ENCODE measurements at regions not wholly inside any gene's neighbourhood (a gene's known extent, or its start where the extent isn't known, plus 50 kb on each side); places are given as distances from the start of the nearest gene placed in this dataset.

DNA sequence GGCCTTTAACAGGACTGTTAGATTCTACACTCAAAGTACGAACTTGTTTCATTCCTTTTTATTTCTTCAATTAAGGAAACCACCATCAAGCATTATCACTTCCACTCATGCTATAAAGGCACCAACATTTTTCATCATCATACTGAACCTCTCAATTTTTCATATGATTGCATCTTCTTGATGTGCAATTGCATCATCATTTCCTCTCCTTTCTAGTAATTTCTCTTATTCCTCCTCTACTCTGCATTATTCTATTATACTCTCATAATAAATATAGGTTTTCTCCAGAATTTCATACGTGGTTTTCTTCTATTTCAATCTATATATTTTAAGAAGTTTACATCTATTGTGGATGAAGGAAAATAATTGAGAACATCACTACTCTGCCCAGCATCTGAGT lies 506.2 kb upstream of the ZNF385D start:
- Histone ChIP-seq H3T11ph (ENCODE audit: low read length) (no peak overlapping the region), H3K4ac (ENCODE audit: low read depth, low read length) (no peak overlapping the region), H2BK5ac (ENCODE audit: insufficient read length, low read length) (no peak overlapping the region), H3K23ac (ENCODE audit: insufficient read length, low read depth, low read length) (no peak overlapping the region), H3K79me2 (ENCODE audit: insufficient read depth, low read length) (no peaks in the 10 kb centered on the region), H2AK5ac (ENCODE audit: insufficient read length, low read length) (no peak overlapping the region), H4K91ac (ENCODE audit: insufficient read length, low read depth, low read length) (no peak overlapping the region), H3K56ac (ENCODE audit: insufficient read length, low read depth, low read length) (no peak overlapping the region), H3K4me2 (ENCODE audit: insufficient read depth, insufficient read length, low read length) (no peak overlapping the region), H3K18ac (ENCODE audit: insufficient read length, low read depth, low read length) (no peak overlapping the region), H3K4me1 (ENCODE audit: insufficient read depth, low read length) (no peaks in the 10 kb centered on the region), H3K27me3 (ENCODE audit: insufficient read depth, low read length) (no peaks in the 10 kb centered on the region), H2BK15ac (ENCODE audit: low read depth, low read length) (no peak overlapping the region), H3K79me1 (ENCODE audit: insufficient read depth, low read depth, low read length, poor library complexity, severe bottlenecking) (no peaks in the 10 kb centered on the region), H3K9ac (ENCODE audit: extremely low read depth, insufficient read length, low read length) (no peak overlapping the region), H4K20me1 (ENCODE audit: control insufficient read depth, insufficient read depth, insufficient read length) (no peaks in the 10 kb centered on the region), H3K23me2 (ENCODE audit: insufficient read length, low read depth, low read length, poor library complexity, severe bottlenecking) (no peaks in the 10 kb centered on the region), H3K9me3 (ENCODE audit: control insufficient read depth, low read depth, low read length) (no peaks in the 10 kb centered on the region), H3K14ac (ENCODE audit: insufficient read depth, low read length) (no peak overlapping the region), H4K8ac (replicated peaks; ENCODE audit: insufficient read length, low read depth, low read length) (no peak overlapping the region), H3K27ac (ENCODE audit: insufficient read length, low read depth, low read length) (no peak overlapping the region), H2BK20ac (ENCODE audit: low read depth, low read length, poor library complexity, severe bottlenecking) (no peak overlapping the region), H2AFZ (ENCODE audit: low read length) (no peak overlapping the region), H2BK120ac (ENCODE audit: low read depth, low read length, poor library complexity, severe bottlenecking) (no peak overlapping the region), H4K5ac (ENCODE audit: insufficient read length, low read depth, low read length) (no peak overlapping the region), H2BK12ac (ENCODE audit: insufficient read length, low read depth, low read length) (no peak overlapping the region)
- Mint-ChIP-seq H3K27ac (no peak overlapping the region), H3K4me3 (no peak overlapping the region), H3K9me3 (no peaks in the 10 kb centered on the region), H3K4me1 (peaks cover 3 to 6% of the 10 kb centered on the region in 2 experiments), H3K27me3 (ENCODE audit: low read depth) (no peaks in the 10 kb centered on the region), H3K36me3 (ENCODE audit: insufficient read depth in 1 of 3, low read depth in 3 of 3) (no peaks in the 10 kb centered on the region)
- WGBS (ENCODE audit: extremely low coverage, insufficient read length, low lambda C conversion rate) = no CpG with 5 or more reads among the region's 2 CpGs
- DNase-seq = no peak
- TF ChIP-seq, protein P1, sequence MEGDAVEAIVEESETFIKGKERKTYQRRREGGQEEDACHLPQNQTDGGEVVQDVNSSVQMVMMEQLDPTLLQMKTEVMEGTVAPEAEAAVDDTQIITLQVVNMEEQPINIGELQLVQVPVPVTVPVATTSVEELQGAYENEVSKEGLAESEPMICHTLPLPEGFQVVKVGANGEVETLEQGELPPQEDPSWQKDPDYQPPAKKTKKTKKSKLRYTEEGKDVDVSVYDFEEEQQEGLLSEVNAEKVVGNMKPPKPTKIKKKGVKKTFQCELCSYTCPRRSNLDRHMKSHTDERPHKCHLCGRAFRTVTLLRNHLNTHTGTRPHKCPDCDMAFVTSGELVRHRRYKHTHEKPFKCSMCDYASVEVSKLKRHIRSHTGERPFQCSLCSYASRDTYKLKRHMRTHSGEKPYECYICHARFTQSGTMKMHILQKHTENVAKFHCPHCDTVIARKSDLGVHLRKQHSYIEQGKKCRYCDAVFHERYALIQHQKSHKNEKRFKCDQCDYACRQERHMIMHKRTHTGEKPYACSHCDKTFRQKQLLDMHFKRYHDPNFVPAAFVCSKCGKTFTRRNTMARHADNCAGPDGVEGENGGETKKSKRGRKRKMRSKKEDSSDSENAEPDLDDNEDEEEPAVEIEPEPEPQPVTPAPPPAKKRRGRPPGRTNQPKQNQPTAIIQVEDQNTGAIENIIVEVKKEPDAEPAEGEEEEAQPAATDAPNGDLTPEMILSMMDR (conservative IDR thresholded peaks at IDR 0.05) = no peak
